ENCODE measurements at regions not wholly inside any gene's neighbourhood (a gene's known extent, or its start where the extent isn't known, plus 50 kb on each side); places are given as distances from the start of the nearest gene placed in this dataset.
"Not testable (repeated sequence)": the region's sequence is repeated elsewhere in the genome, so short reads cannot be mapped to it uniquely, and the experiment has no call there.

- DNase-seq (ENCODE audit: low read depth, low spot score), result no peak
These were observed 164.5 kb downstream of the PMAIP1 start for GRCh38 chr18:60064271-60064670.

GRCh38 chr18:60062831-60063230 is 163.0 kb downstream of the PMAIP1 start:
- DNase-seq (ENCODE audit: low read depth, low spot score), result not testable (repeated sequence)

- no peak for DNase-seq (ENCODE audit: low read depth, low spot score)
These were observed 162.6 kb downstream of the PMAIP1 start for GRCh38 chr18:60062396-60062795.

GRCh38 chr18:60060578-60060977 is 160.8 kb downstream of the PMAIP1 start:
- no peak for DNase-seq (ENCODE audit: low read depth, low spot score)

- DNase-seq (ENCODE audit: low read depth, low spot score), result no peak
These were observed 160.2 kb downstream of the PMAIP1 start for GRCh38 chr18:60060026-60060425.

- no peak for DNase-seq (ENCODE audit: low read depth, low spot score)
These were observed 159.4 kb downstream of the PMAIP1 start for GRCh38 chr18:60059216-60059615.

- peak; percentile 74 for DNase-seq (ENCODE audit: low read depth, low spot score)
These were observed 154.0 kb downstream of the PMAIP1 start for GRCh38 chr18:60053747-60054304.

GRCh38 chr18:60050821-60051220 is 151.0 kb downstream of the PMAIP1 start:
- no peak for DNase-seq (ENCODE audit: low read depth, low spot score)

- no peak for DNase-seq (ENCODE audit: low read depth, low spot score)
These were observed 149.4 kb downstream of the PMAIP1 start for GRCh38 chr18:60049172-60049571.

- DNase-seq (ENCODE audit: low read depth, low spot score), result no peak
These were observed 147.8 kb downstream of the PMAIP1 start for GRCh38 chr18:60047556-60047955.

- no peak for DNase-seq (ENCODE audit: low read depth, low spot score)
These were observed 144.7 kb downstream of the PMAIP1 start for GRCh38 chr18:60044290-60045006.

- no peak for DNase-seq (ENCODE audit: low read depth, low spot score)
These were observed 141.2 kb downstream of the PMAIP1 start for GRCh38 chr18:60040971-60041370.

GRCh38 chr18:60038731-60039130 is 138.9 kb downstream of the PMAIP1 start:
- DNase-seq (ENCODE audit: low read depth, low spot score), result no peak

- DNase-seq (ENCODE audit: low read depth, low spot score), result no peak
These were observed 127.6 kb downstream of the PMAIP1 start for GRCh38 chr18:60027397-60027796.

GRCh38 chr18:60024857-60025256 is 125.1 kb downstream of the PMAIP1 start:
- no peak for DNase-seq (ENCODE audit: low read depth, low spot score)

- no peak for DNase-seq (ENCODE audit: low read depth, low spot score)
These were observed 124.5 kb downstream of the PMAIP1 start for GRCh38 chr18:60024345-60024744.

GRCh38 chr18:60022671-60023276 is 123.0 kb downstream of the PMAIP1 start:
- no peak for DNase-seq (ENCODE audit: low read depth, low spot score)

- no peak for DNase-seq (ENCODE audit: low read depth, low spot score)
These were observed 121.8 kb downstream of the PMAIP1 start for GRCh38 chr18:60021556-60021955.

GRCh38 chr18:60020107-60020925 is 120.5 kb downstream of the PMAIP1 start:
- DNase-seq (ENCODE audit: low read depth, low spot score), result no peak

GRCh38 chr18:60019463-60019840 is 119.7 kb downstream of the PMAIP1 start:
- DNase-seq (ENCODE audit: low read depth, low spot score), result no peak

- DNase-seq (ENCODE audit: low read depth, low spot score), result no peak
These were observed 119.0 kb downstream of the PMAIP1 start for GRCh38 chr18:60018618-60019462.
